ENCODE measurements at regions not wholly inside any gene's neighbourhood (a gene's known extent, or its start where the extent isn't known, plus 50 kb on each side); places are given as distances from the start of the nearest gene placed in this dataset.

GRCh38 chr2:66995636-66996035 lies 401.5 kb upstream of the ETAA1 start:
- in situ Hi-C loops (cut with MboI; ENCODE audit: low pct_unique_long_range_greater_than_20kb in 2 of 9, low sequenced_read_pairs in 9 of 9, unreplicated experiment in 9 of 9), result no loop called here
- peaks cover 17 to 28% of the 10 kb centered on the region in 2 donors for H3K4me1 ChIP-seq (replicated peaks in 1 of 2)
- WGBS, 10 experiments, result 20 to 69% (median 38%) methylated on average over 1 to 3 of the region's 3 CpGs; no CpG with 5 or more reads in 6 of the 10 experiments
- no peak overlapping the region for H3K27ac ChIP-seq
- ATAC-seq (replicated peaks in 6 of 8), result peak in 3 of 8 experiments; percentile 38 to 80 (median 38)
- H3K4me3 ChIP-seq, result no peak overlapping the region

- Histone ChIP-seq H3K27ac (no peak overlapping the region), H3K4me1 (replicated peaks in 1 of 2) (peaks cover under 1 to 7% of the 10 kb centered on the region in 2 donors), H3K4me3 (no peak overlapping the region)
- 67 to 100% (median 84%) methylated on average over 2 to 5 of the region's 5 CpGs for WGBS, 10 experiments
- in situ Hi-C loops (cut with MboI; ENCODE audit: low pct_unique_long_range_greater_than_20kb in 2 of 9, low sequenced_read_pairs in 9 of 9, unreplicated experiment in 9 of 9), result no loop called here
- peak in 1 of 8 experiments; percentile 41 for ATAC-seq (replicated peaks in 6 of 8)
Measured at GRCh38 chr2:67002618-67003371, 394.3 kb upstream of the ETAA1 start.

- WGBS, 10 experiments, result 41 to 98% (median 83%) methylated on average over 1 to 5 of the region's 5 CpGs
- H3K27ac ChIP-seq, result no peak overlapping the region
- peaks cover 8 to 15% of the 10 kb centered on the region in 2 donors for H3K4me1 ChIP-seq (replicated peaks in 1 of 2)
- in situ Hi-C loops (cut with MboI; ENCODE audit: low pct_unique_long_range_greater_than_20kb in 2 of 9, low sequenced_read_pairs in 9 of 9, unreplicated experiment in 9 of 9), result no loop called here
- ATAC-seq (replicated peaks in 6 of 8), result no peak
- H3K4me3 ChIP-seq, result no peak overlapping the region
Measured at GRCh38 chr2:67006373-67006960, 390.7 kb upstream of the ETAA1 start.

GRCh38 chr2:67008155-67008554 lies 389.0 kb upstream of the ETAA1 start:
- Histone ChIP-seq H3K4me1 (replicated peaks in 1 of 2) (peaks cover 8 to 15% of the 10 kb centered on the region in 2 donors), H3K4me3 (no peak overlapping the region), H3K27ac (no peak overlapping the region)
- 0 to 80% (median 24%) methylated on average over 1 to 4 of the region's 4 CpGs; no CpG with 5 or more reads in 2 of the 10 experiments for WGBS, 10 experiments
- in situ Hi-C loops (cut with MboI; ENCODE audit: low pct_unique_long_range_greater_than_20kb in 2 of 9, low sequenced_read_pairs in 9 of 9, unreplicated experiment in 9 of 9), result no loop called here
- ATAC-seq (replicated peaks in 6 of 8), result peak in 6 of 8 experiments; percentile 32 to 96 (median 80)

GRCh38 chr2:67012165-67012564 lies 385.0 kb upstream of the ETAA1 start:
- Histone ChIP-seq H3K27ac (no peak overlapping the region), H3K4me3 (no peak overlapping the region), H3K4me1 (replicated peaks in 1 of 2) (peaks cover 8 to 15% of the 10 kb centered on the region in 2 donors)
- no peak for ATAC-seq (replicated peaks in 6 of 8)
- 60 to 100% (median 100%) methylated on average over 1 of the region's 1 CpG; no CpG with 5 or more reads in 3 of the 10 experiments for WGBS, 10 experiments
- in situ Hi-C loops (cut with MboI; ENCODE audit: low pct_unique_long_range_greater_than_20kb in 2 of 9, low sequenced_read_pairs in 9 of 9, unreplicated experiment in 9 of 9), result no loop called here

- ATAC-seq (replicated peaks in 6 of 8), result no peak
Measured at GRCh38 chr2:67013821-67014220, 383.3 kb upstream of the ETAA1 start.

GRCh38 chr2:67015681-67016080 lies 381.5 kb upstream of the ETAA1 start:
- in situ Hi-C loops (cut with MboI; ENCODE audit: low pct_unique_long_range_greater_than_20kb in 2 of 9, low sequenced_read_pairs in 9 of 9, unreplicated experiment in 9 of 9), result no loop called here
- ATAC-seq (replicated peaks in 6 of 8), result no peak
- Histone ChIP-seq H3K4me3 (no peak overlapping the region), H3K27ac (no peak overlapping the region), H3K4me1 (replicated peaks in 1 of 2) (no peaks in the 10 kb centered on the region)

More at GRCh38 chr2:67013821-67014220, 383.3 kb upstream of the ETAA1 start:
- in situ Hi-C loops (cut with MboI; ENCODE audit: low pct_unique_long_range_greater_than_20kb in 2 of 9, low sequenced_read_pairs in 9 of 9, unreplicated experiment in 9 of 9), result no loop called here
- Histone ChIP-seq H3K4me1 (replicated peaks in 1 of 2) (no peaks in the 10 kb centered on the region), H3K27ac (no peak overlapping the region), H3K4me3 (no peak overlapping the region)
- WGBS, 10 experiments, result 40 to 100% (median 50%) methylated on average over 1 of the region's 1 CpG; no CpG with 5 or more reads in 5 of the 10 experiments

- in situ Hi-C loops (cut with MboI; ENCODE audit: low pct_unique_long_range_greater_than_20kb in 2 of 9, low sequenced_read_pairs in 9 of 9, unreplicated experiment in 9 of 9), result no loop called here
- Histone ChIP-seq H3K4me1 (replicated peaks in 1 of 2) (no peaks in the 10 kb centered on the region), H3K4me3 (no peak overlapping the region), H3K27ac (no peak overlapping the region)
- peak in 3 of 8 experiments; percentile 78 to 99 (median 98) for ATAC-seq (replicated peaks in 6 of 8)
- WGBS, 10 experiments, result 0 to 100% (median 92%) methylated on average over 1 of the region's 1 CpG; no CpG with 5 or more reads in 6 of the 10 experiments
Measured at GRCh38 chr2:67018301-67018700, 378.8 kb upstream of the ETAA1 start.

GRCh38 chr2:67032076-67032475 lies 365.1 kb upstream of the ETAA1 start:
- in situ Hi-C loops (cut with MboI; ENCODE audit: low pct_unique_long_range_greater_than_20kb in 2 of 9, low sequenced_read_pairs in 9 of 9, unreplicated experiment in 9 of 9), result no loop called here
- 0 to 100% (median 70%) methylated on average over 1 to 2 of the region's 2 CpGs for WGBS, 10 experiments
- peaks cover 4 to 17% of the 10 kb centered on the region in 2 donors for H3K4me1 ChIP-seq (replicated peaks in 1 of 2)
- H3K4me3 ChIP-seq, result no peak overlapping the region
- no peak overlapping the region for H3K27ac ChIP-seq
- no peak for ATAC-seq (replicated peaks in 6 of 8)

GRCh38 chr2:67036444-67036843 lies 360.7 kb upstream of the ETAA1 start:
- in situ Hi-C loops (cut with MboI; ENCODE audit: low pct_unique_long_range_greater_than_20kb in 2 of 9, low sequenced_read_pairs in 9 of 9, unreplicated experiment in 9 of 9), result no loop called here
- H3K4me3 ChIP-seq, result no peak overlapping the region
- ATAC-seq (replicated peaks in 6 of 8), result no peak

GRCh38 chr2:67037655-67038054 lies 359.5 kb upstream of the ETAA1 start:
- Histone ChIP-seq H3K27ac (no peak overlapping the region), H3K4me3 (no peak overlapping the region), H3K4me1 (replicated peaks in 1 of 2) (peaks cover 18 to 29% of the 10 kb centered on the region in 2 donors)
- in situ Hi-C loops (cut with MboI; ENCODE audit: low pct_unique_long_range_greater_than_20kb in 2 of 9, low sequenced_read_pairs in 9 of 9, unreplicated experiment in 9 of 9), result no loop called here
- 34 to 100% (median 71%) methylated on average over 1 to 7 of the region's 8 CpGs; no CpG with 5 or more reads in 1 of the 10 experiments for WGBS, 10 experiments
- peak in 4 of 8 experiments; percentile 15 to 65 (median 56) for ATAC-seq (replicated peaks in 6 of 8)

More at GRCh38 chr2:67036444-67036843, 360.7 kb upstream of the ETAA1 start:
- WGBS, 10 experiments, result 64 to 100% (median 93%) methylated on average over 1 to 5 of the region's 5 CpGs; no CpG with 5 or more reads in 2 of the 10 experiments
- H3K4me1 ChIP-seq (replicated peaks in 1 of 2), result peaks cover 18 to 29% of the 10 kb centered on the region in 2 donors
- H3K27ac ChIP-seq, result no peak overlapping the region

GRCh38 chr2:67038195-67038594 lies 358.9 kb upstream of the ETAA1 start:
- WGBS, 10 experiments, result 60 to 100% (median 100%) methylated on average over 1 to 2 of the region's 3 CpGs; no CpG with 5 or more reads in 4 of the 10 experiments
- in situ Hi-C loops (cut with MboI; ENCODE audit: low pct_unique_long_range_greater_than_20kb in 2 of 9, low sequenced_read_pairs in 9 of 9, unreplicated experiment in 9 of 9), result no loop called here
- Histone ChIP-seq H3K4me1 (replicated peaks in 1 of 2) (peaks cover 18 to 27% of the 10 kb centered on the region in 2 donors), H3K4me3 (no peak overlapping the region), H3K27ac (no peak overlapping the region)
- no peak for ATAC-seq (replicated peaks in 6 of 8)

GRCh38 chr2:67039058-67039457 lies 358.1 kb upstream of the ETAA1 start:
- no peak for ATAC-seq (replicated peaks in 6 of 8)
- Histone ChIP-seq H3K27ac (no peak overlapping the region), H3K4me3 (no peak overlapping the region), H3K4me1 (replicated peaks in 1 of 2) (peaks cover 15 to 19% of the 10 kb centered on the region in 2 donors)
- in situ Hi-C loops (cut with MboI; ENCODE audit: low pct_unique_long_range_greater_than_20kb in 2 of 9, low sequenced_read_pairs in 9 of 9, unreplicated experiment in 9 of 9), result no loop called here
- 70 to 100% (median 88%) methylated on average over 1 to 3 of the region's 3 CpGs for WGBS, 10 experiments

Measured in motor neuron (in vitro differentiated cells).